Small intestine (tissue), 7 donors: ENCODE measurements at regions not wholly inside any gene's neighbourhood (a gene's known extent, or its start where the extent isn't known, plus 50 kb on each side); places are given as distances from the start of the nearest gene placed in this dataset.

Experiments used
- DNase-seq, 2 donors: peaks; one replicate each; pipeline versions ENCODE4 v3.0.0 to v3.0.0-alpha.2; 2013
- FAIRE-seq: peaks from 2 replicates; lab custom pipeline; 2012; peaks lifted over from hg19 to GRCh38; lab: Jason Lieb, UNC
- H3K27ac ChIP-seq, 3 donors: one replicate each; pipeline ENCODE4 v1.5.1; 2013; ENCODE audit warnings: low read length in 2 of 3, mild to moderate bottlenecking in 2 of 3, control low read depth in 1 of 3, inconsistent platforms in 1 of 3, low read depth in 1 of 3, moderate library complexity in 1 of 3
- H3K27me3 ChIP-seq, 3 donors: one replicate each; pipeline ENCODE4 v1.6.1; 2013; ENCODE audit warnings: low read length in 3 of 3, inconsistent platforms in 1 of 3; ENCODE audit not compliant: control insufficient read depth in 3 of 3, insufficient read depth in 3 of 3
- H3K36me3 ChIP-seq, 3 donors: one replicate each; pipeline ENCODE4 v1.6.1; 2013; ENCODE audit warnings: low read length in 3 of 3, inconsistent platforms in 1 of 3, low read depth in 1 of 3, mild to moderate bottlenecking in 1 of 3, moderate library complexity in 1 of 3; ENCODE audit not compliant: control insufficient read depth in 3 of 3, insufficient read depth in 2 of 3
- H3K4me1 ChIP-seq, 3 donors: one replicate each; pipeline ENCODE4 v1.6.1; 2013; ENCODE audit warnings: low read length in 2 of 3, inconsistent platforms in 1 of 3, low read depth in 1 of 3, mild to moderate bottlenecking in 1 of 3, moderate library complexity in 1 of 3; ENCODE audit not compliant: control insufficient read depth in 3 of 3, insufficient read depth in 2 of 3
- H3K4me3 ChIP-seq, 3 donors: one replicate each; pipeline ENCODE4 v1.5.1; 2013; ENCODE audit warnings: low read length in 3 of 3, control low read depth in 1 of 3, inconsistent platforms in 1 of 3, low read depth in 1 of 3, mild to moderate bottlenecking in 1 of 3, moderate library complexity in 1 of 3
- H3K9me3 ChIP-seq, 2 donors: one replicate each; pipeline ENCODE4 v1.6.1; 2013; ENCODE audit warnings: low read depth in 1 of 2, low read length in 1 of 2; ENCODE audit not compliant: control insufficient read depth in 2 of 2, insufficient read depth in 1 of 2
- WGBS, 3 donors: extraction: QIAGEN DNeasy Blood & Tissue Kit; methylation state at CpG; one replicate each; pipeline ENCODE4 v1.1.7; 2013; 5-methylcytosine and 5-hydroxymethylcytosine counted together
- donor health status: healthy with polysubstance abuse.
- donor health status: control.
- donor health status: control.
- donor health status: Bipolar disorder and iron deficiency.
- donor health status: healthy.

DNA sequence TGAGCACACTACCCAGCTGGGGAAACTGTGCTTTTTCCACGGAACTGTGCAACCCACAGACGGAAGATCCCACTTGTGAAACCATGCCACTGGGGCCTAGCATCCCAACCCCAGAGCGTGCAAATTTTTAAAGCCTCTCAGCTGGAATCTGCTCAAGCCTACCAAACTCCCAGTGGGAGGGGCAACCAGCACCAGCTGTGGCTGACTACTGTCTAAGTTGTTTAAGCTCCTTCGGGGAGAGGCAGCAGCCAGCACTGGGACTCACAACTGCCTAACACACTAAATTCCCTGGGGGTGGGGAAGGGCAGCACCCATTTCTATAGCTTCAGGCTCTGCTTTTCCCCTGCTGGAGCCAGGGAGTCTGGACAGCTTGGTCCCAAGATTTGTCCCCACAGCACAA lies 287.6 kb upstream of the MSX2 start:
- 62 to 87% (median 76%) methylated on average over 4 of the region's 4 CpGs for WGBS, 3 donors
- Histone ChIP-seq H3K4me1 (no peaks in the 10 kb centered on the region), H3K9me3 (no peaks in the 10 kb centered on the region), H3K36me3 (no peaks in the 10 kb centered on the region), H3K27me3 (peaks cover 0 to 2% (median 0%) of the 10 kb centered on the region in 3 donors), H3K4me3 (no peak overlapping the region), H3K27ac (no peak overlapping the region)
- FAIRE-seq (no peak), DNase-seq (no peak)

GRCh38 chr5:174444479-174445188 lies 279.7 kb upstream of the MSX2 start:
- Histone ChIP-seq H3K36me3 (no peaks in the 10 kb centered on the region), H3K4me3 (no peak overlapping the region), H3K4me1 (no peaks in the 10 kb centered on the region), H3K27ac (no peak overlapping the region), H3K9me3 (peaks cover 0 to 2% of the 10 kb centered on the region in 2 donors), H3K27me3 (peaks cover 0 to 3% (median 0%) of the 10 kb centered on the region in 3 donors)
- DNase-seq: no peak
- no peak for FAIRE-seq
- 74 to 86% (median 85%) methylated on average over 7 of the region's 7 CpGs for WGBS, 3 donors

GRCh38 chr5:174446446-174446845 lies 277.9 kb upstream of the MSX2 start:
- Histone ChIP-seq H3K4me1 (no peaks in the 10 kb centered on the region), H3K36me3 (no peaks in the 10 kb centered on the region), H3K4me3 (no peak overlapping the region), H3K9me3 (peaks cover 0 to 2% of the 10 kb centered on the region in 2 donors), H3K27me3 (peaks cover 0 to 3% (median 0%) of the 10 kb centered on the region in 3 donors), H3K27ac (no peak overlapping the region)
- 77 to 83% (median 77%) methylated on average over 6 of the region's 6 CpGs for WGBS, 3 donors
- DNase-seq (no peak), FAIRE-seq (no peak)

- no peaks in the 10 kb centered on the region for H3K4me1 ChIP-seq
- H3K27me3 ChIP-seq: peaks cover 0 to 3% (median 0%) of the 10 kb centered on the region in 3 donors
- 73 to 86% (median 85%) methylated on average over 10 of the region's 10 CpGs for WGBS, 3 donors
- DNase-seq (no peak), FAIRE-seq (no peak)
- peaks cover 0 to 2% of the 10 kb centered on the region in 2 donors for H3K9me3 ChIP-seq
- H3K36me3 ChIP-seq: no peaks in the 10 kb centered on the region
- H3K4me3 ChIP-seq: no peak overlapping the region
- no peak overlapping the region for H3K27ac ChIP-seq
Observed at GRCh38 chr5:174446988-174447387, 277.4 kb upstream of the MSX2 start.

DNA sequence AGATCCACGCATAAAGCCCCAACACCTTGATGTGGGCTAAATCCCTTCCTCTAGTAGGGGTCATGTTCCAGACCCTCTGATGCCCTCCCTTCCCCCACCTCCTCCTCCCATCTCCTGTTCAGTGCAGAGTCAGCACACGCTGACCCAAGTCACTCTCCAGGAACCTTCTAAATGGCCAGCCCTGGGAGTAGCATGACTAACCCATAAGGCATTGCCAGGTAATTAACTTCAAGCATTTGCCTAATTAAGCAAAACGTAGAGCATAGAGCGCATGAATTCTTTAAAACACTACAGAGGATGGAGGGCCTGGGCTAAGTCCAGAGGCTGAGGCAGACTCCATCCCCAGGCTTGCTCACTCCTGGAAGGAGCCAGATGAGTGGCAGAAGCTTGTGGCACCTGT lies 276.3 kb upstream of the MSX2 start:
- Histone ChIP-seq H3K27me3 (peaks cover 0 to 3% (median 0%) of the 10 kb centered on the region in 3 donors), H3K27ac (no peak overlapping the region), H3K4me1 (no peaks in the 10 kb centered on the region), H3K36me3 (no peaks in the 10 kb centered on the region), H3K4me3 (no peak overlapping the region), H3K9me3 (peaks cover 0 to 2% of the 10 kb centered on the region in 2 donors)
- no peak for DNase-seq
- 85 to 89% (median 86%) methylated on average over 4 of the region's 4 CpGs for WGBS, 3 donors
- no peak for FAIRE-seq

GRCh38 chr5:174448662-174449061 lies 275.7 kb upstream of the MSX2 start:
- Histone ChIP-seq H3K4me3 (no peak overlapping the region), H3K9me3 (peaks cover 0 to 2% of the 10 kb centered on the region in 2 donors), H3K36me3 (no peaks in the 10 kb centered on the region), H3K27ac (no peak overlapping the region), H3K4me1 (no peaks in the 10 kb centered on the region), H3K27me3 (peaks cover 0 to 3% (median 0%) of the 10 kb centered on the region in 3 donors)
- FAIRE-seq (no peak), DNase-seq (no peak)

DNA sequence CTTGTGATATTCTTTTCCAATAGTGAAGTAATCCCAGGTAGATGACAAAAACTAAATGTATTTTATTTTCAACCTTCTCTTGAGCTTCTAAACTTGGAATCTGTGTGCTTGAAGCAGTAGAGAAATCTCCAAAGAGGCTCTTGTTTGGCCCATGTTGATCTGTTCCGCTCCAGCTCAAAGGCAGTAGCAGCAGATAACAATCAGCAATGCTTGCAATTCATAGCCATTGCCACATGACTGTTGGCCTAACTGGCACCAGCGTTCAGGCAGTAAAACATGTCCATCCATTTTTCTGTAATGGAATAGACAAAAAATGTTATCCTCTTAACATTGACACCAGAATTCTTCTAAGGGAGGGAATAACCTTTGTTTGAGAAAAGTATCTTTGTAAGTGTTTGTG lies 270.7 kb upstream of the MSX2 start:
- Histone ChIP-seq H3K9me3 (no peaks in the 10 kb centered on the region), H3K4me1 (no peaks in the 10 kb centered on the region), H3K36me3 (no peaks in the 10 kb centered on the region), H3K27me3 (no peaks in the 10 kb centered on the region), H3K4me3 (no peak overlapping the region), H3K27ac (no peak overlapping the region)
- FAIRE-seq (no peak), DNase-seq (peak in 1 of 2 donors; percentile 17)
- WGBS, 3 donors: 28 to 51% (median 40%) methylated on average over 2 of the region's 2 CpGs

- WGBS, 3 donors: 39 to 56% (median 42%) methylated on average over 6 of the region's 6 CpGs
Observed at GRCh38 chr5:174454464-174454863, 269.9 kb upstream of the MSX2 start.

DNA sequence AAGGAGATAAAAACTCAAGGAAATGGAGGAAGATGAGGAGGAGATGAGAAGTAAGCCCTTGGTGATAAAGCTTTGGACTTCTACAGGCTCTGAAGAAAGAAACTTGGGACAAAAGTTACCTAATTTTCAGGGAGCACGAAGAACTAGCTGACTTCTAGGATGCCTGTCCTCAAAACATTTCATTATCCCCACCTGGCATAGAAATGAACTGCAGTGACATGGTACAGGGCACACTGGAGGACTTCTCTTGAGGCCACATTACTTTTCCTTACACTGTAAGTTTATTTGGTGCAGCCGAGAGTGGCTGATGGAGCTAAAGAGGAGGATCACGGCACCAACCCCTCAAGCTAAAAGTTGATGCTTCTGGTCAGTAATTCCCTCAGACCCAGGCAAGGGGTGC lies 269.5 kb upstream of the MSX2 start:
- Histone ChIP-seq H3K27me3 (no peaks in the 10 kb centered on the region), H3K27ac (no peak overlapping the region), H3K9me3 (no peaks in the 10 kb centered on the region), H3K4me1 (peaks cover 0 to under 1% (median 0%) of the 10 kb centered on the region in 3 donors), H3K4me3 (no peak overlapping the region), H3K36me3 (no peaks in the 10 kb centered on the region)
- DNase-seq (no peak), FAIRE-seq (no peak)
- WGBS, 3 donors: 27 to 60% (median 59%) methylated on average over 3 of the region's 3 CpGs

More at GRCh38 chr5:174454464-174454863, 269.9 kb upstream of the MSX2 start:
- Histone ChIP-seq H3K27me3 (no peaks in the 10 kb centered on the region), H3K27ac (no peak overlapping the region), H3K9me3 (no peaks in the 10 kb centered on the region), H3K4me3 (no peak overlapping the region), H3K4me1 (no peaks in the 10 kb centered on the region), H3K36me3 (no peaks in the 10 kb centered on the region)
- FAIRE-seq: no peak
- no peak for DNase-seq
